ENCODE measurements at regions not wholly inside any gene's neighbourhood (a gene's known extent, or its start where the extent isn't known, plus 50 kb on each side); places are given as distances from the start of the nearest gene placed in this dataset.
"Not testable (repeated sequence)": the region's sequence is repeated elsewhere in the genome, so short reads cannot be mapped to it uniquely, and the experiment has no call there.

DNA sequence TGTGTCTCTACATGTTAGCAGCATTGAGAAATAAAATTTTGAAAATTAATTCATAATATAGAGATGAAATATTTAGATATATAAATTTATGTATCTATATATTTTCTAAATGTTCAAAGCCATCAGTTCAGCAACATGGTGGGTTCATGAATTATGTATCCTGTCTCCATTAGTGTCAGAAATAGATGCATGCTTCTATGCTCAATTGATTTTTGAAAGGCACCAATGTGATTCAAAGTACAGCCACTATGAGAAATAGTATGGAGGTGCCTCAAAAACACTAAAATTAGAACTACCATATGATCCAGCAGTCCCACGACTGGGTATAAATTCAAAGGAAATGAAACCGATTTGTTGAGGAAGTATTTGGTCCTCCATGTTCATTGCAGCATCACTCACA, 128.6 kb upstream of the SYN3 start:
- H3K27ac ChIP-seq (ENCODE audit: low read length), result no peak overlapping the region
- H3K9me3 ChIP-seq (ENCODE audit: control insufficient read depth, insufficient read depth, low read length), result no peaks in the 10 kb centered on the region
- H3K27me3 ChIP-seq (ENCODE audit: control insufficient read depth, insufficient read depth, low read length), result no peaks in the 10 kb centered on the region
- no peak overlapping the region for H3K4me3 ChIP-seq (ENCODE audit: low read length)
- DNase-seq (ENCODE audit: low read depth, low spot score), result no peak
- no peaks in the 10 kb centered on the region for H3K4me1 ChIP-seq (ENCODE audit: control insufficient read depth, insufficient read depth, low read length)
- no peaks in the 10 kb centered on the region for H3K36me3 ChIP-seq (ENCODE audit: control insufficient read depth, insufficient read depth, low read length)
- no CpG with 5 or more reads among the region's 2 CpGs for WGBS (ENCODE audit: insufficient coverage, insufficient read length)

DNA sequence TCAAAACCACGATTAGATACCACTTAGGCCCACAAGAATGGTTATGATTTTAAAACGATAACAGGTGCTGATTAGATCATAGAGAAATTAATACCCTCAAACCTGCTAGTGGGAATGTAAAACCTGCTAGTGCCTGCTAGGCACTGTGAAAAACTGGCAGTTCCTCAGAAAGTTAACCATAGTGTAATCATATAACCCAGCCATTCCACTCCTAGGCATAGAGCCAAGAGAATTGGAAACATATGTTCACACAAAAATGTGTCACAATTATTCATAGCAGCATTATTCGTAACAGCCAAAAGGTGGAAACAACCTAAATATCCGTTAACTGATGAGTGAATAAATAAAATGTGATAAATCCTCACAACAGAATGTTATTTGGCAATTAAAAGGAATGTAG, 122.2 kb upstream of the SYN3 start:
- no peak overlapping the region for H3K27ac ChIP-seq (ENCODE audit: low read length)

DNA sequence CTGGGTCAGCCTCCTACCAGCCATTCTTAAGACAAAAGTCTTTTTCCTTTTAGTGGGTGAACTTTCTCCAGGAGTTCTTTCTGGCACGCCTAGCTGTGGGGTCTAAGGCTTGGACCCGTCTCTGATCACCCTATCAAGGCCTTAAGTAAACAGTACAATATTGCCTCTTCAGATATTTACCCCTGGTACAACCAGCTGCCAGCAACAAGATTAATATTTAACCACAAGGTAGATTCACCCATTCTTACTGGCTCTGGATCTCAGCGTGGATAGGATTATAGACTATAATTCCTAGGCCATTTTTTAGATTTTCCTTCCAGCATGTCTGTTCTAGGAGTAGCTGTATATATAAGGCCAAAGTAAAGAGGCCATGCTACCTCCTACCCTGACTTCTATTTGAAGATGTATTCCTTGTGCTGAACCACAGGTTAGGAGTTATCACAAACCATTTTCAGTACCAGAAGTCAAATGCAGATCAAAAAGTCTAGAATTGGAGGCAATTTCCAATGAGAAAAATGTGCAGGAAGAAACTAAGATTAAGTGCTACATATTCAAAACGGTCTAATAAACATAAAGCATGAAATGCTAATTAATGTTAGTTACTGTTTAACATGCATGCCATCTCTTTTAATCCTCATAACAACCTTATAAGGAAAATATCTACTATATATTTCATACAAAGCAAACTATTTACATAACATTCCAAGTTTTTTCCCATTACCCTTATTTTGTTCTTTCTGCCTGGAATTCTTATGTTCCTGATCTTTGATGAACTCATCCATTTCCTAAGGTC, 110.0 kb upstream of the SYN3 start:
- Histone ChIP-seq H3K27me3 (ENCODE audit: control insufficient read depth, insufficient read depth, low read length) (no peaks in the 10 kb centered on the region), H3K4me3 (ENCODE audit: low read length) (no peak overlapping the region), H3K36me3 (ENCODE audit: control insufficient read depth, insufficient read depth, low read length) (no peaks in the 10 kb centered on the region), H3K4me1 (ENCODE audit: control insufficient read depth, insufficient read depth, low read length) (no peaks in the 10 kb centered on the region), H3K27ac (ENCODE audit: low read length) (no peak overlapping the region), H3K9me3 (ENCODE audit: control insufficient read depth, insufficient read depth, low read length) (no peaks in the 10 kb centered on the region)
- no CpG with 5 or more reads among the region's 4 CpGs for WGBS (ENCODE audit: insufficient coverage, insufficient read length)
- no peak for DNase-seq (ENCODE audit: low read depth, low spot score)

More for the DNA sequence above, 122.2 kb upstream of the SYN3 start:
- Histone ChIP-seq H3K27me3 (ENCODE audit: control insufficient read depth, insufficient read depth, low read length) (no peaks in the 10 kb centered on the region), H3K36me3 (ENCODE audit: control insufficient read depth, insufficient read depth, low read length) (no peaks in the 10 kb centered on the region), H3K4me3 (ENCODE audit: low read length) (no peak overlapping the region), H3K9me3 (ENCODE audit: control insufficient read depth, insufficient read depth, low read length) (no peaks in the 10 kb centered on the region), H3K4me1 (ENCODE audit: control insufficient read depth, insufficient read depth, low read length) (0 out of 2 replicates have a peak, but pooled peaks cover 1% of the 10 kb centered on the region)
- WGBS (ENCODE audit: insufficient coverage, insufficient read length), result no CpG with 5 or more reads among the region's 4 CpGs
- no peak for DNase-seq (ENCODE audit: low read depth, low spot score)

DNA sequence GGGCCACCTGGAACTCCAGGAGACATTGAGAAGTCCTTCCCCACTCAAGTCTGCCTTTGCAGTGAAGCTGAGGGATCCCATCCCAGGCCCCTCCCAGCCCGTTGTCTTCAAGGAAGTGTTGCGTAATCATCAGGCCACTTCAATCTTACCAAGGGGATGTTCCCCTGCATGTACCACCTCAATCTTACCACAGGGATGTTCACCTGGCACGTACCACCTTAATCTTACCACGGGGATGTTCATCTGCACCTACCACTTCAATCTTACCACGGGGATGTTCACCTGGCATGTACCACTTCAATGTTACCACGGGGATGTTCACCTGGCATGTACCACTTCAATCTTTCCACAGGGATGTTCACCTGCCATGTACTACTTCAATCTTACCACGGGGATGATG, 108.0 kb upstream of the SYN3 start:
- H3K4me3 ChIP-seq (ENCODE audit: low read length), result no peak overlapping the region
- no peaks in the 10 kb centered on the region for H3K27me3 ChIP-seq (ENCODE audit: control insufficient read depth, insufficient read depth, low read length)
- no peaks in the 10 kb centered on the region for H3K36me3 ChIP-seq (ENCODE audit: control insufficient read depth, insufficient read depth, low read length)
- WGBS (ENCODE audit: insufficient coverage, insufficient read length), result no CpG with 5 or more reads among the region's 7 CpGs
- no peaks in the 10 kb centered on the region for H3K9me3 ChIP-seq (ENCODE audit: control insufficient read depth, insufficient read depth, low read length)
- no peak overlapping the region for H3K27ac ChIP-seq (ENCODE audit: low read length)
- H3K4me1 ChIP-seq (ENCODE audit: control insufficient read depth, insufficient read depth, low read length), result no peaks in the 10 kb centered on the region
- peak; percentile 4 for DNase-seq (ENCODE audit: low read depth, low spot score)

DNA sequence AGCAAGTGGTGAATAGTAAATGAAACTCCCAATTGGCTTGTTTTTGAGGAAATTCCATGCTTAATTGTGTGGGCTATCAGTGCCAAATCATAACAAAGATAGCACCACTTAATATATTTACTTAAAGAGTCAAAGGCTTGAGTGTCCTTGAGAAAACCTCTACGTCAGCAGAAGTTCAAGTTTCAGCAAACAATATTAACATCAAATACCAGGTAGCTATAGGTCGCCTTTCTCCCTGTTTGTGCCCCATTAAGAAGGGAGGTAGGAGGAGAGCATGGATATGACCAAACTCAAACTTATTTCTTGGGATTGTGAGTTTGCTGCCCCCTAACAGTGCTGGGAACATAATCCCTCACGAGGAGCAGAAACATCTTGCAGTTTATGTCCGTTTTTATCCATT, 105.6 kb upstream of the SYN3 start:
- Histone ChIP-seq H3K27me3 (ENCODE audit: control insufficient read depth, insufficient read depth, low read length) (no peaks in the 10 kb centered on the region), H3K4me1 (ENCODE audit: control insufficient read depth, insufficient read depth, low read length) (no peaks in the 10 kb centered on the region), H3K36me3 (ENCODE audit: control insufficient read depth, insufficient read depth, low read length) (no peaks in the 10 kb centered on the region), H3K4me3 (ENCODE audit: low read length) (no peak overlapping the region), H3K27ac (ENCODE audit: low read length) (no peak overlapping the region), H3K9me3 (ENCODE audit: control insufficient read depth, insufficient read depth, low read length) (no peaks in the 10 kb centered on the region)
- DNase-seq (ENCODE audit: low read depth, low spot score), result no peak
- no CpG with 5 or more reads among the region's 4 CpGs for WGBS (ENCODE audit: insufficient coverage, insufficient read length)

DNA sequence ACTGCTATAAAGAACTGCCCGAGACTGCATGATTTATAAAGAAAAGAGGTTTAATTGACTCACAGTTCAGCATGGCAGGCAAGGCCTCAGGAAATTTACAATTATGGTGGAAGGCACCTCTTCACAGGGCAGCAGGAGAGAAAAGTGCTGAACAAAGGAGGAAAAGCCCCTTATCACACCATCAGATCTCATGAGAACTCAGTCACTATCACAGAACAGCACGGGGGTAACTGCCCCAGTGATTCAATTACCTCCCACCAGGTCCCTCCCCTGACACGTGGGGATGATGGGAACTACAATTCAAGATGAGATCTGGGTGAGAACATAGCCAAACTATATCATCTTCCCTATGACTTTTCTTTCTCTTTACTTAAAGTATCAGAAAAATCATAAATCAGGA, 104.0 kb upstream of the SYN3 start:
- H3K27me3 ChIP-seq (ENCODE audit: control insufficient read depth, insufficient read depth, low read length), result no peaks in the 10 kb centered on the region
- H3K9me3 ChIP-seq (ENCODE audit: control insufficient read depth, insufficient read depth, low read length), result no peaks in the 10 kb centered on the region
- no CpG with 5 or more reads among the region's 3 CpGs for WGBS (ENCODE audit: insufficient coverage, insufficient read length)
- no peak overlapping the region for H3K27ac ChIP-seq (ENCODE audit: low read length)
- no peak overlapping the region for H3K4me3 ChIP-seq (ENCODE audit: low read length)
- H3K36me3 ChIP-seq (ENCODE audit: control insufficient read depth, insufficient read depth, low read length), result no peaks in the 10 kb centered on the region
- H3K4me1 ChIP-seq (ENCODE audit: control insufficient read depth, insufficient read depth, low read length), result no peaks in the 10 kb centered on the region
- no peak for DNase-seq (ENCODE audit: low read depth, low spot score)

DNA sequence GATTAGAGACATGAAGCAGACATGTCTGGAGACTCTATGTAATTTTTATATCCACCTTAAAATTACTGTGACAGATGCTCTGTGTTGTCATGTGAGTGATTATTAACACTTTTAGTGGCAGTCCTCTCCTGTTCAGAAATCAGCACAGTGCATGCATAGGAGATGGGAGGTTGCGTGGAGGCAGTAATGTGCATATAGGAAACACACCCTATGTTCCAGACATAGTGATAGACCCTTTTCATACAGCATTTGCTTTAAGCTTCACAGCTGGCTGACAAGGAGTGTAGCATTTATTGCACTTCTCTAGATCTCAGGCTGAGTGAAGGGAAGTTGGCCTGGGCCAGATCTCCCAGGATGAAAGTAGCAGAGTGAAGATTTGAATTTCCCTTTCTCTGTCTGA, 102.3 kb upstream of the SYN3 start:
- Histone ChIP-seq H3K27me3 (ENCODE audit: control insufficient read depth, insufficient read depth, low read length) (no peaks in the 10 kb centered on the region), H3K27ac (ENCODE audit: low read length) (no peak overlapping the region), H3K4me1 (ENCODE audit: control insufficient read depth, insufficient read depth, low read length) (no peaks in the 10 kb centered on the region), H3K4me3 (ENCODE audit: low read length) (no peak overlapping the region), H3K9me3 (ENCODE audit: control insufficient read depth, insufficient read depth, low read length) (no peaks in the 10 kb centered on the region), H3K36me3 (ENCODE audit: control insufficient read depth, insufficient read depth, low read length) (no peaks in the 10 kb centered on the region)
- DNase-seq (ENCODE audit: low read depth, low spot score), result no peak
- no CpG with 5 or more reads among the region's 1 CpG for WGBS (ENCODE audit: insufficient coverage, insufficient read length)

DNA sequence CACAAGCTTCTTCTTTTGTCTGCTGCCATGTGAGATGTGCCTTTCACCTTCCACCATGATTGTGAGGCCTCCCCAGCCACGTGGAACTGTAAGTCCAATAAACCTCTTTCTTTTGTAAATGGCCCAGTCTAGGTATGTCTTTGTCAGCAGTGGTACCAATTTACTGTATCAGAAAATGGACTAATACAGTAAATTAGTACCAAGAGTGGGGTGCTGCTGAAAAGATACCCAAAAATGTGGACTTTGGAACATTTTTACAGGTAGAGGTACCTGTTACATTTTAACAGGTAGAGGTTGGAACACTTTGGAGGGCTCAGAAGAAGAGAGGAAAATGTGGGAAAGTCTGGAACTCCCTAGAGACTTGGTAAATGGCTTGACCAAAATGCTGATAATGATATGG, 96.8 kb upstream of the SYN3 start:
- H3K4me1 ChIP-seq (ENCODE audit: control insufficient read depth, insufficient read depth, low read length); H3K4me3 ChIP-seq (ENCODE audit: low read length); DNase-seq (ENCODE audit: low read depth, low spot score); H3K9me3 ChIP-seq (ENCODE audit: control insufficient read depth, insufficient read depth, low read length); H3K36me3 ChIP-seq (ENCODE audit: control insufficient read depth, insufficient read depth, low read length); H3K27ac ChIP-seq (ENCODE audit: low read length); H3K27me3 ChIP-seq (ENCODE audit: control insufficient read depth, insufficient read depth, low read length): not testable (repeated sequence)
- no CpG with 5 or more reads among the region's 1 CpG for WGBS (ENCODE audit: insufficient coverage, insufficient read length)

DNA sequence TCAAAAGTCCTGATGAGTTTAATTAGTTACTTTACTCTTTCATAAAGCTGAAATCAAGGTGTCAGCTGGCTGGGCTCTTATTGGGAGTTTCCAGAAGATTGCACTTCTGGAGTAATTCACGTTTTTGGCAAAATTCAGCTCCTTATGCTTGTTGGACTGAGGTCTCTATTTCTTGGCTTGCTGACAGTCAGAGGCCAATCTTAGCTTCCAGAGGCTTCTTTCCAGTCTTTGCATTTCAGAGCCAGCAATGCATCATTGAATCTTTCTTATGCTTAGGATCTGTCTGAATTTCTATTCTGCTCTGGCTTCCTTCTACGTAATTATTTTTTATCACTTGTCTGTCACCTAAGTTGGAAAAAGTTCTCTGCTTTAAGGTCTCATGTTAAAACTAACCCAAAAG, 91.4 kb upstream of the SYN3 start:
- H3K4me1 ChIP-seq (ENCODE audit: control insufficient read depth, insufficient read depth, low read length), result peaks cover 2% of the 10 kb centered on the region; the same call in 1 of the 2 replicates
- WGBS (ENCODE audit: insufficient coverage, insufficient read length), result no CpG with 5 or more reads among the region's 2 CpGs
- H3K27ac ChIP-seq (ENCODE audit: low read length), result no peak overlapping the region
- no peak overlapping the region for H3K4me3 ChIP-seq (ENCODE audit: low read length)
- no peak for DNase-seq (ENCODE audit: low read depth, low spot score)
- H3K27me3 ChIP-seq (ENCODE audit: control insufficient read depth, insufficient read depth, low read length), result no peaks in the 10 kb centered on the region
- no peaks in the 10 kb centered on the region for H3K9me3 ChIP-seq (ENCODE audit: control insufficient read depth, insufficient read depth, low read length)
- H3K36me3 ChIP-seq (ENCODE audit: control insufficient read depth, insufficient read depth, low read length), result no peaks in the 10 kb centered on the region

DNA sequence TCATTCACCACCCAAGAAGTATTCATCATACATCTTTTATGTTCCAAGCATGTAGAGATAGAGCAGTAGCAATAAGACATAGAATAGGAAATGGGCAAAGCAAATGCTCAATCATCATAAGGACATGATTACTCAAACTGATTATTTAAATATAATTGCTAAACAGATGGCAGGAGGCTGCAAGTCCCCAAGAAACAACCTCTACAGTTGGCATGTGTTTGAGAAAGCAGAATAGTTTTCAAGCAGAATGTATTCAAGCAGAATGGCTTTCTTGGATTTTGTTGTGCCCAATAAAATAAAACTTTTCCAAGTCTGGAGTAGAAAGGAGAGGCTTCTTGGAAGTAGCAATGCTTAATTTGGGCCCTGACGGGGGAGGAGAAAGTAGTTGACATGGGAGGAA, 86.5 kb upstream of the SYN3 start:
- Histone ChIP-seq H3K36me3 (ENCODE audit: control insufficient read depth, insufficient read depth, low read length) (no peaks in the 10 kb centered on the region), H3K4me3 (ENCODE audit: low read length) (no peak overlapping the region), H3K9me3 (ENCODE audit: control insufficient read depth, insufficient read depth, low read length) (no peaks in the 10 kb centered on the region), H3K27ac (ENCODE audit: low read length) (no peak overlapping the region), H3K27me3 (ENCODE audit: control insufficient read depth, insufficient read depth, low read length) (no peaks in the 10 kb centered on the region), H3K4me1 (ENCODE audit: control insufficient read depth, insufficient read depth, low read length) (no peaks in the 10 kb centered on the region)
- WGBS (ENCODE audit: insufficient coverage, insufficient read length), result no CpG with 5 or more reads among the region's 1 CpG
- DNase-seq (ENCODE audit: low read depth, low spot score), result no peak

Measured in iPS DF 6.9 (cell line).